Lung microvascular endothelial cell (primary cell): ENCODE measurements at regions not wholly inside any gene's neighbourhood (a gene's known extent, or its start where the extent isn't known, plus 50 kb on each side); places are given as distances from the start of the nearest gene placed in this dataset.

Source experiments
- DNase-seq, 2 donors: peaks; one replicate each; pipeline versions ENCODE4 v3.0.0 to v3.0.0-alpha.2; 2010; ENCODE audit warnings: low read depth in 2 of 2

GRCh38 chr10:131792011-131792651 is 108.7 kb upstream of the PPP2R2D start:
- DNase-seq: no peak

GRCh38 chr10:131792809-131793208 is 108.0 kb upstream of the PPP2R2D start:
- DNase-seq: no peak

- DNase-seq: no peak
Measured at GRCh38 chr10:131795761-131796160, 105.0 kb upstream of the PPP2R2D start.

GRCh38 chr10:131797626-131798025 is 103.2 kb upstream of the PPP2R2D start:
- DNase-seq: no peak

GRCh38 chr10:131799429-131799828 is 101.4 kb upstream of the PPP2R2D start:
- DNase-seq: no peak

GRCh38 chr10:131802156-131802915 is 98.5 kb upstream of the PPP2R2D start:
- no peak for DNase-seq

GRCh38 chr10:131802996-131803395 is 97.8 kb upstream of the PPP2R2D start:
- DNase-seq: no peak

- DNase-seq: no peak
Measured at GRCh38 chr10:131803860-131804425, 96.9 kb upstream of the PPP2R2D start.

- no peak for DNase-seq
Measured at GRCh38 chr10:131804551-131805295, 96.1 kb upstream of the PPP2R2D start.

- DNase-seq: no peak
Measured at GRCh38 chr10:131805696-131806095, 95.1 kb upstream of the PPP2R2D start.

- DNase-seq: no peak
Measured at GRCh38 chr10:131806146-131806545, 94.7 kb upstream of the PPP2R2D start.

- DNase-seq: no peak
Measured at GRCh38 chr10:131806646-131807317, 94.0 kb upstream of the PPP2R2D start.

GRCh38 chr10:131808370-131808930 is 92.4 kb upstream of the PPP2R2D start:
- DNase-seq: no peak

GRCh38 chr10:131810036-131810804 is 90.6 kb upstream of the PPP2R2D start:
- no peak for DNase-seq

GRCh38 chr10:131810805-131811629 is 89.8 kb upstream of the PPP2R2D start:
- no peak for DNase-seq

GRCh38 chr10:131811630-131812403 is 89.0 kb upstream of the PPP2R2D start:
- no peak for DNase-seq

GRCh38 chr10:131812736-131813604 is 87.8 kb upstream of the PPP2R2D start:
- no peak for DNase-seq
